Common myeloid progenitor, CD34-positive (primary cell): ENCODE measurements at regions not wholly inside any gene's neighbourhood (a gene's known extent, or its start where the extent isn't known, plus 50 kb on each side); places are given as distances from the start of the nearest gene placed in this dataset.

Experiments
- CTCF ChIA-PET: fragments of 350-600 bp; sonication (Branson Sonifier 250); formaldehyde crosslinking; loops from one replicate; lab custom pipeline; 2021; ENCODE audit warnings: antibody characterized with exemption; lab: Charles Lee
- POLR2A ChIA-PET: fragments of 350-600 bp; sonication (Branson Sonifier 250); formaldehyde crosslinking; loops from one replicate; lab custom pipeline; 2021; ENCODE audit warnings: antibody characterized with exemption; lab: Charles Lee
- DNase-seq, 3 donors: peaks; one replicate each; pipeline versions ENCODE4 v3.0.0 to v3.0.0-alpha.2; 2013
- H3K27ac ChIP-seq, 2 experiments: 1 replicate in 1 of 2; 2 replicates in 1 of 2; pipeline ENCODE4 v1.7.0; 2013; ENCODE audit warnings: inconsistent platforms in 2 of 2, low read length in 2 of 2, mild to moderate bottlenecking in 2 of 2, low read depth in 1 of 2, moderate library complexity in 1 of 2; ENCODE audit not compliant: severe bottlenecking in 2 of 2, insufficient read depth in 1 of 2, poor library complexity in 1 of 2
- H3K27me3 ChIP-seq, 5 experiments: replicated peaks in 2 of 5; 1 replicate in 3 of 5; 2 replicates in 2 of 5; pipeline versions ENCODE4 v1.6.1 to v1.7.0; 2013; ENCODE audit warnings: low read length in 4 of 5, mild to moderate bottlenecking in 2 of 5, moderate library complexity in 2 of 5, inconsistent platforms in 1 of 5; ENCODE audit not compliant: insufficient read depth in 5 of 5, control insufficient read depth in 4 of 5
- H3K36me3 ChIP-seq, 4 experiments: 1 replicate in 2 of 4; 2 replicates in 2 of 4; pipeline versions ENCODE4 v1.6.1 to v1.7.0; 2013; ENCODE audit warnings: low read length in 3 of 4, control low read depth in 1 of 4, mild to moderate bottlenecking in 1 of 4; ENCODE audit not compliant: control insufficient read depth in 4 of 4, insufficient read depth in 4 of 4
- H3K4me1 ChIP-seq, 4 experiments: 1 replicate in 3 of 4; 2 replicates in 1 of 4; pipeline versions ENCODE4 v1.6.1 to v1.7.1; 2013; ENCODE audit warnings: low read length in 3 of 4, mild to moderate bottlenecking in 3 of 4, control low read depth in 1 of 4, inconsistent platforms in 1 of 4, moderate library complexity in 1 of 4; ENCODE audit not compliant: control insufficient read depth in 4 of 4, insufficient read depth in 4 of 4; ENCODE audit errors: control extremely low read depth in 1 of 4
- H3K4me3 ChIP-seq, 7 experiments: 1 replicate in 4 of 7; 2 replicates in 3 of 7; pipeline versions ENCODE4 v1.5.1 to v1.7.0; 2013; ENCODE audit warnings: mild to moderate bottlenecking in 7 of 7, low read length in 6 of 7, moderate library complexity in 6 of 7, inconsistent platforms in 2 of 7, low read depth in 2 of 7, control low read depth in 1 of 7; ENCODE audit not compliant: insufficient read depth in 4 of 7, control insufficient read depth in 1 of 7; ENCODE audit errors: extremely low read depth in 1 of 7
- H3K9me3 ChIP-seq, 5 experiments: 1 replicate in 4 of 5; 2 replicates in 1 of 5; pipeline versions ENCODE4 v1.6.1 to v1.7.1; 2013; ENCODE audit warnings: low read length in 4 of 5, mild to moderate bottlenecking in 2 of 5, inconsistent platforms in 1 of 5, low read depth in 1 of 5, moderate library complexity in 1 of 5; ENCODE audit not compliant: control insufficient read depth in 4 of 5, insufficient read depth in 2 of 5; ENCODE audit errors: control extremely low read depth in 1 of 5
- WGBS: methylation state at CpG from one replicate; pipeline ENCODE4 v1.1.5; 2013; ENCODE audit not compliant: insufficient coverage; 5-methylcytosine and 5-hydroxymethylcytosine counted together

DNA sequence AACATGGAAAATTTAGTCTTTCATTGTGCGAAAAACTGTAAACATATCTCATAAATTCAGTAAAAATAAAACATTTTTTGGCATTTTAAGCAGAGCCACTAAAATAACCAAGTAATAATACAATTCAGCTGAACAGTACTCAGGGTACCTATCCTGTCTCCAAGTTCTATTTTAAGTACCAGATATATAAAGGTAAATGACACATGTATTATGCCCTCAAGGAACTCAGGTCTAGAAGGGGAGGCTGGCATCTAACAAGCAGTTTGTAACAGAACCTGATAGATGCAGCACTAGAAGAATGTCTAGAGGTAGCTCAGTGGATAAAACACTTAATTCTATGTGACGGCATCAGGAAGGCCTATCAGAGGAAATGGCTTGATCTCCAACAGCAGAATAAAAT, 112.2 kb downstream of the CRPPA start:
- WGBS = 83% methylated on average over 1 of the region's 2 CpGs
- no peaks in the 10 kb centered on the region for H3K9me3 ChIP-seq

DNA sequence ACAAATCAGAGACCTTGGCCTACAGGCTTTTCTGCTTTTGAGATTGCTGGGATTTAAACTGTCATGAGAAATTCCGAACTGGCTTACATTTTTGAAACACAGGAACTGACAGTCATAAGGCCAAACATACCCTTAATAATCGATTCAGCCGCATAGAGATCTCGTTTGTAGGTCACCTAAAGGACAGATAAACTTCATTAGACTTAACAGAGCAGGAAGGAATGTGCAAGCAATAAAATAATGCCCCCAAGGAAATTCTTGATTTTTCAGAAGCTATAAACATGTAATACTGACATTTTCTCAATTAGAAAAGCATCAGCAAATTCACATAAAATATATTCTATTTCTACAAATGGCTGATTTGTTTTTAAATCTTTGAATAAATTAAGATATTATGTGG, 120.0 kb downstream of the CRPPA start:
- Histone ChIP-seq H3K27ac (peak overlapping the region in 1 of 2 experiments; percentile 34), H3K36me3 (peaks cover 0 to 2% (median under 1%) of the 10 kb centered on the region in 4 experiments), H3K9me3 (no peaks in the 10 kb centered on the region), H3K4me3 (no peak overlapping the region), H3K27me3 (no peaks in the 10 kb centered on the region), H3K4me1 (peaks cover 0 to 5% (median 2%) of the 10 kb centered on the region in 4 experiments)
- CTCF ChIA-PET = interaction anchor here (1.8 kb wide), 1 partner anchor 35 kb away, joined by 4 read pairs; no protein-coding TSS in a partner anchor
- 94% methylated on average over 4 of the region's 4 CpGs for WGBS
- POLR2A ChIA-PET = no interaction called here
- no peak for DNase-seq

More for the DNA sequence above, 112.2 kb downstream of the CRPPA start:
- H3K4me3 ChIP-seq = no peak overlapping the region
- DNase-seq = no peak
- CTCF ChIA-PET = interaction anchor here (0.8 kb wide), 1 partner anchor 110 kb away, joined by 3 read pairs; no protein-coding TSS in a partner anchor
- no peak overlapping the region for H3K27ac ChIP-seq
- peaks cover 0 to 2% (median under 1%) of the 10 kb centered on the region in 4 experiments for H3K36me3 ChIP-seq
- POLR2A ChIA-PET = no interaction called here
- no peaks in the 10 kb centered on the region for H3K4me1 ChIP-seq
- no peaks in the 10 kb centered on the region for H3K27me3 ChIP-seq

DNA sequence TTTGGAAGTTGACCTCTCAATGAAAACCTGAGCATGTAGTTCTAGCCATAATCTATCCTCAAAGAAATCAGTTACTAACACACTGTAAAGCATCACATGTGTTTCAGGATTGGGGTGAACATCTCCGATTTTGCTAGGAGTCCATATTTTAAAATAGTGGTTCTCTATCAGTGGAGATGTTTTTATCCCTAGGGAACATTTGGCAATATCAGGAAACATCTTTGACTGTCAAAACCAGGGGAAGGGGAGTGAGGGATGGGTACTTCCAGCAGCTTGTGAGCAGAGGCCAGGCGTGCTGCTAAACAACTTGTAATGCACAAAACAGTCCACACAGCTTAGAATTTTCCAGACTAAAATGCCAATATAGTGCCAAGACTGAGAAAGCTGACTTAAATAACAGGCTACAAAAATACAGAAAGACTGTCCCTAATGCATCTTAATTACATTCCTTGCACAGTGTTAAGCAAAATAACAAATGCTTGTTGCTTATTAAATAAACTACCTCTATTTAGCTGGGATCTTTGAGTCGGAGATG, 120.9 kb downstream of the CRPPA start:
- 17% methylated on average over 1 of the region's 3 CpGs for WGBS
- peaks cover 0 to 2% (median 0%) of the 10 kb centered on the region in 4 experiments for H3K36me3 ChIP-seq
- no peak overlapping the region for H3K4me3 ChIP-seq
- ChIA-PET POLR2A (no interaction called here), CTCF (no interaction called here)
- H3K27me3 ChIP-seq = no peaks in the 10 kb centered on the region
- peak in 2 of 3 donors; percentile 67 to 85 for DNase-seq
- peaks cover 0 to 5% (median 2%) of the 10 kb centered on the region in 4 experiments for H3K4me1 ChIP-seq
- H3K9me3 ChIP-seq = no peaks in the 10 kb centered on the region
- H3K27ac ChIP-seq = peak overlapping the region; percentile 1 to 11

DNA sequence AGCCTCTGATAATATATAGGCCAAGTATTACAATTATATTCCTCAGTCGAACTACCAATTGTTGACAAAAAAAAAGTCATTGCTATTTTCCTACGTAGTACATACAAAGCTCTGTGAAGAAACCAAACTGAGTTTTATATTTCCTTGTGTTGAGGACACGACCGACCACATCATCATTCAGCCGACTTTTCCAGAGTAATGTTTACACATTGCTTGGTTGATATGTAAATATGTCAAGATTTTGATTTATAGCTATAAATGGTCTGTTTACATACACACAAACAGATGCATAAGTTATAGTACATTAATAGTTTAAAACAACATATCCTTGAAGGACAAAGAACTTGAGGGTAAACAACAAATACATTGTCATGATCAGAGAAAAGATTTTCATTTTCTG, 121.5 kb downstream of the CRPPA start:
- POLR2A ChIA-PET = interaction anchor here (0.8 kb wide), 1 partner anchor 8 kb away, joined by 3 read pairs; no protein-coding TSS in a partner anchor
- Histone ChIP-seq H3K4me1 (peaks cover 0 to 5% (median 2%) of the 10 kb centered on the region in 4 experiments), H3K36me3 (no peaks in the 10 kb centered on the region)

DNA sequence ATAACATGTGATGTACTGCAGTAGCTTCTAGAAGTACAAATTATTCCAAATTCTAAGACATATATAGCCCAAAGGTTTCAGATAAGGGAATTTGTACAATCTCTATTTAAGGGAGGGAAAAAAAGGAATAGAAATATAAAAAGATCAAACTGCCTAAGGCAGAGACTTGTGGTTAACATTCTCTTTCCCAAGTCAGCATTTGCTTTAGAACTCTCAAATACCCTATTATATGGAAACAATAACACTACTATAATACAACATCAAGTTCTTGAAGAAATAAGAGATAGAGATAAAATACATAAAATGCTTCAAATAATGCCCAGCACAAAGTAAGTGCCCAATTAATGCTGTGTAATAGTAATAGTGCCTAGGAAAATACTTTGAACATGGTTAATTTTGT, 123.1 kb downstream of the CRPPA start:
- no peak for DNase-seq
- Histone ChIP-seq H3K27me3 (no peaks in the 10 kb centered on the region), H3K27ac (no peak overlapping the region), H3K36me3 (no peaks in the 10 kb centered on the region), H3K9me3 (no peaks in the 10 kb centered on the region), H3K4me1 (peaks cover 0 to 5% (median 2%) of the 10 kb centered on the region in 4 experiments), H3K4me3 (no peak overlapping the region)
- CTCF ChIA-PET = no interaction called here
- POLR2A ChIA-PET = no interaction called here

More for the DNA sequence above, 121.5 kb downstream of the CRPPA start:
- WGBS = 83% methylated on average over 1 of the region's 5 CpGs
- no peak for DNase-seq
- CTCF ChIA-PET = interaction anchor here (1.3 kb wide), 1 partner anchor 19 kb away, joined by 3 read pairs; no protein-coding TSS in a partner anchor
- Histone ChIP-seq H3K27ac (no peak overlapping the region), H3K9me3 (no peaks in the 10 kb centered on the region), H3K27me3 (no peaks in the 10 kb centered on the region), H3K4me3 (no peak overlapping the region)

DNA sequence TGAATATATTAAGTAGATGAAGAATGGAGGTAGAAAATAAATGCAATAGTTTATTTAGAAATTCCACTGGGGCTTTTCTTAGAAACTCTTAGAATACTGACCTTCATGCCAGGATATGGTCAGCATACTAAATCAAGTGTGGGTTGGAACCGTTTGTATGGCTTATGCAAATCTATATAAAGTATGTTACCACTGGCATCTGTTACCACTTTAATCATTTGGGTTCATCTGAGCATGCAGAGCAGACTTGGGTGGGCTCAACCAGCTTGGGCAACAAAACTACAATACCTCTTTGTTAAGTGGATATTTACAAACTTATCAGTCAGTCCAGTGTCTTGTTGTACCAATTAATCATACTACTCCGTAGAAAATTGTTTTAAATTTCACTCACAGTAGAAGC, 125.8 kb downstream of the CRPPA start:
- H3K9me3 ChIP-seq = no peaks in the 10 kb centered on the region
- H3K4me1 ChIP-seq = peaks cover 0 to under 1% (median 0%) of the 10 kb centered on the region in 4 experiments
- no peak overlapping the region for H3K27ac ChIP-seq
- 100% methylated on average over 1 of the region's 2 CpGs for WGBS
- no peaks in the 10 kb centered on the region for H3K27me3 ChIP-seq
- CTCF ChIA-PET = no interaction called here
- H3K36me3 ChIP-seq = no peaks in the 10 kb centered on the region
- POLR2A ChIA-PET = no interaction called here
- H3K4me3 ChIP-seq = no peak overlapping the region
- DNase-seq = no peak

DNA sequence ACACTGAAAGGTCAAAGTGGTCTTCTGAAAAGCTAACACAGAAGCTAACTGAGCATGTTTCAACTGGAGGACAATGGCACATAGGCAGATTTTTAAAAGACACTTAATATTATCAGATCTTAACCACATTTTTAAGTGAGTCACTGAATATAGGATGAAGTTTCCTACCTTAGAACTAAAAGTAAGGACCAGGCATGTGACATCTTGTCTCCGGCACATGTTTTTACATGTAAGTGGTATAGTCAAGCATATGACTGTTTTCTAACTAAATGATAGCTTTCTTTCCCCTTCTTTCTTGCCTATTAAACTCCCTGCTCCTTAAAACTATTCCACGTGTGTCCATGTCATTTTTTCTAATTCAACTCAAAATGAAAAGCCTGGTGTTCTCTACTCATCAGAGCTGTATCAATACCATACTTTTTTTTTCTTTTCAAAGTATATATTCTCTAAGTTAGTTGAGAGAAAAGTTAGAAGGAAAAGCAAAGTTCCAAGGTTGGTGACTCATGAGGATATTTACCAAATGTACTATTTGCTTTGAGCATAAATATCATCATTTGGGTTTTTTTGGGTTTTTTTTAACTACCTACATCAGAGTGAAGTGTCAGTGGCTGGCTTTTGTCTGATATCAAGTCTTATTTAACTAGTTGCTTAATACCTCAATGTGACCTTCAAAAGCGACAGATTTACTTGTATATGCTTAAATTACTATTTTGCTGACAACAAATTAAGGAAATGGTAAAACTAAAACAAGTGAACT, 127.5 kb downstream of the CRPPA start:
- Histone ChIP-seq H3K9me3 (no peaks in the 10 kb centered on the region), H3K4me1 (no peaks in the 10 kb centered on the region), H3K27me3 (no peaks in the 10 kb centered on the region), H3K27ac (no peak overlapping the region), H3K36me3 (no peaks in the 10 kb centered on the region), H3K4me3 (no peak overlapping the region)
- no peak for DNase-seq
- WGBS = no CpG with 5 or more reads among the region's 3 CpGs
- CTCF ChIA-PET = interaction anchor here (1.3 kb wide), 1 partner anchor 22 kb away, joined by 3 read pairs; no protein-coding TSS in a partner anchor
- POLR2A ChIA-PET = no interaction called here
